LNCAP (cell line): ENCODE measurements at regions not wholly inside any gene's neighbourhood (a gene's known extent, or its start where the extent isn't known, plus 50 kb on each side); places are given as distances from the start of the nearest gene placed in this dataset.

Experiments
- CTCF ChIP-seq: fragments of 450-650 bp; IDR thresholded peaks from 2 replicates; pipeline ENCODE4 v1.5.1; 2017; ENCODE audit warnings: mild to moderate bottlenecking

GRCh38 chrX:42378857-42379256, 399.1 kb downstream of the PPP1R2C start:
- TF ChIP-seq CTCF, result no peak

DNA sequence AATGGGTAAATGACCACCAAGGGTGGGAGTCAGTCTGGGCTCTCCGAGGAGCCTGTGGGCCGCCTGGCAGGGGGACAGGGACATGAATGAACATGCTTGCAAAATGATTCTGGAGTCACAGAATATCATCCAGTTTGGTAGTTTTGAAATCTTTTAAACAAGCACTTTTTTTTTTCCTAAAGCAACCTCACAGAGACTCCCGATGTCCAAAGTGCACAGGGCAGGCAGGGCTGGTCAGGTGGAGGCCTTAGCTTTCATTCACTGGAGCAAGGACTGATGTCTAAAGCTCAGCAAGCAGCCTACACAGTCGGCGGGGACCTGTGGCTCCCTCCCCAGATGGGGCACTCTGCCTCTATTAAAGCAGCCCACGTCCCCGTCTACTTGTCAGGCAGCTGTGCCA, 402.9 kb downstream of the PPP1R2C start:
- no peak for TF ChIP-seq CTCF

DNA sequence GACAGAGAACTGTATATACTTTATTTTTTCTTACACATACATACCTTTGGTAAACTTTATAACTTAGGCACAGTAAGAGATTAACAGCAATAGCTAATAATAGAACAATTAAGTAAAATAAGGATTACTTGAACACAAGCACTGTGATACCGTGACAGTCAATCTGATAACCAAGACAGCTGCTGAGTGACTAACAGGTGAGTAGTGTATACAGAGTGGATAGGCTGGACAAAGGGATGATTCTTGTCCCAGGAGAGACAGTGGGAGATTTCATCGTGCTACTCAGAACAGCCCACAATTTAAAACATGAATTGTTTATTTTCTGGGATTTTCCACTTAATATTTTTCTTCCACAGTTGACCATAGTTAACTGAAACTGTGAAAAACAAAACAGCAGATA, 411.8 kb downstream of the PPP1R2C start:
- TF ChIP-seq CTCF, result no peak

DNA sequence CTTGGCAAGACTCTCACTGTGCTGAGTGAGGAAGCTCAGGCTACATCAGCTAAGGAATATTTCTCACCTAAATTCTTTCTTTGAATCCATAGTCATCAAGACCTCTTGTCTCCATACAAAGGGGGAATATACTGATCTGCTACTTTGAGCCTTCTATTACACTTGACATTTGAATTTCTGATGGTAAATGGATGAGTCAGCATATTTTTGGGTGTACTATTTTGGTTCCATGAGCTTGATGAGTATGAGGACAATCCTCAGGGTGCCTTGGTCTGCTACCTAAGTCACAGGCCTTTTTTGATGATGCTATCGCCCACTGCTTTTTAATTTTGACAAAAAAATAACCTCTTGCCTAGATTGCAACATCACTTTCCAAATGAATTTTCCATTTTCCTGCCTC, 415.7 kb downstream of the PPP1R2C start:
- TF ChIP-seq CTCF, result no peak
